GM12878 (cell line): ENCODE measurements at regions not wholly inside any gene's neighbourhood (a gene's known extent, or its start where the extent isn't known, plus 50 kb on each side); places are given as distances from the start of the nearest gene placed in this dataset.

Experiments used
- ATAC-seq: fragments of 200-7000 bp; cut with Tn5 transposase; 3 replicates; pipeline ENCODE4 v1.9.1; 2020; ENCODE audit warnings: mild to moderate bottlenecking, moderate library complexity
- BruUV-seq: library from RNA; stranded (reverse); fragments of 400-500 nt; replicated peaks from 2 replicates; lab custom pipeline; 2021; lab: Mats Ljungman, UMichigan
- CTCF ChIA-PET: fragments of 300-600 bp; sonication (Branson Sonifier 250); formaldehyde crosslinking; extraction: SDS; loops from one replicate; lab custom pipeline; 2021; ENCODE audit warnings: inconsistent platforms; lab: Yijun Ruan, JAX
- POLR2A ChIA-PET: fragments of 350-600 bp; formaldehyde crosslinking; extraction: SDS; loops from one replicate; lab custom pipeline; 2021; ENCODE audit warnings: inconsistent platforms; lab: Charles Lee
- RAD21 ChIA-PET: fragments of 300-600 bp; sonication (Branson Sonifier 250); formaldehyde crosslinking; loops from one replicate; lab custom pipeline; 2023; ENCODE audit warnings: antibody characterized with exemption; ENCODE audit not compliant: unreplicated experiment; lab: Charles Lee
- SMC1A ChIA-PET: fragments of 300-600 bp; sonication (Branson Sonifier 250); formaldehyde crosslinking; loops from one replicate; lab custom pipeline; 2023; ENCODE audit not compliant: unreplicated experiment, uncharacterized antibody; lab: Charles Lee
- DNase-seq: peaks from one replicate; pipeline ENCODE4 v3.0.0-alpha.2; 2011; ENCODE audit warnings: low read depth, low spot score
- FAIRE-seq: peaks from 3 replicates; lab custom pipeline; 2011; peaks lifted over from hg19 to GRCh38; lab: Jason Lieb, UNC
- H2AFZ ChIP-seq: 2 replicates; pipeline ENCODE4 v1.6.0; 2011; ENCODE audit warnings: low read depth, low read length, control low read depth; ENCODE audit not compliant: control insufficient read depth
- H3K27ac ChIP-seq: 2 replicates; pipeline ENCODE4 v1.5.1; 2011; ENCODE audit warnings: control low read depth; ENCODE audit not compliant: control insufficient read depth, insufficient read depth
- H3K27me3 ChIP-seq, 2 experiments: replicated peaks in 1 of 2; 2 replicates each; pipeline versions ENCODE4 v1.6.0 to v1.6.1; 2011; ENCODE audit warnings: low read length in 1 of 2; ENCODE audit not compliant: control insufficient read depth in 2 of 2, insufficient read depth in 2 of 2
- H3K36me3 ChIP-seq, 2 experiments: 2 replicates each; pipeline ENCODE4 v1.5.1; 2011; ENCODE audit warnings: low read length in 1 of 2; ENCODE audit not compliant: control insufficient read depth in 2 of 2, insufficient read depth in 2 of 2
- H3K4me1 ChIP-seq: 2 replicates; pipeline ENCODE4 v1.6.1; 2011; ENCODE audit warnings: mild to moderate bottlenecking, low read length, moderate library complexity, mixed read lengths; ENCODE audit not compliant: control insufficient read depth, insufficient read depth
- H3K4me2 ChIP-seq: 2 replicates; pipeline ENCODE4 v1.6.0; 2011; ENCODE audit warnings: control low read depth; ENCODE audit not compliant: control insufficient read depth, insufficient read depth
- H3K4me3 ChIP-seq: fragments of 200-600 bp; sonication (generic); 2 replicates; pipeline ENCODE4 v1.5.1; 2016
- H3K79me2 ChIP-seq: 2 replicates; pipeline ENCODE4 v1.6.0; 2011; ENCODE audit warnings: low read length; ENCODE audit not compliant: control insufficient read depth, insufficient read depth
- H3K9ac ChIP-seq: 2 replicates; pipeline ENCODE4 v1.8.0; 2011; ENCODE audit warnings: low read length, control low read depth, mixed read lengths; ENCODE audit not compliant: control insufficient read depth, insufficient read depth
- H3K9me3 ChIP-seq: replicated peaks from 3 replicates; pipeline ENCODE4 v1.5.1; 2011; ENCODE audit warnings: mild to moderate bottlenecking, low read length; ENCODE audit not compliant: control insufficient read depth, insufficient read depth
- H4K20me1 ChIP-seq: 2 replicates; pipeline ENCODE4 v1.6.0; 2011; ENCODE audit not compliant: control insufficient read depth, insufficient read depth
- BRCA1 ChIP-seq: IDR thresholded peaks from 2 replicates; pipeline ENCODE4 v1.6.1; 2011; ENCODE audit warnings: low read depth, low read length, improper control_type of control experiment
- CEBPB ChIP-seq, 2 experiments: fragments of 150-350 bp in 1 of 2; IDR thresholded peaks; 2 replicates each; pipeline ENCODE4 v1.6.1; 2012 to 2014; ENCODE audit warnings: low read depth in 2 of 2, low read length in 2 of 2, borderline replicate concordance in 1 of 2, inconsistent platforms in 1 of 2
- E2F4 ChIP-seq: IDR thresholded peaks from 2 replicates; pipeline ENCODE4 v1.6.1; 2012; ENCODE audit warnings: low read depth, low read length, improper control_type of control experiment
- IRF4 ChIP-seq: IDR thresholded peaks from 2 replicates; pipeline ENCODE4 v1.6.1; 2011; ENCODE audit warnings: low read depth, low read length
- MEF2B ChIP-seq: fragments of 450-650 bp; IDR thresholded peaks from 2 replicates; pipeline ENCODE4 v1.6.1; 2018; ENCODE audit warnings: mild to moderate bottlenecking, moderate library complexity; ENCODE audit not compliant: partially characterized antibody, poor library complexity, severe bottlenecking
- NR2C2 ChIP-seq: IDR thresholded peaks from 2 replicates; pipeline ENCODE4 v1.6.1; 2011; ENCODE audit warnings: borderline replicate concordance, low read depth; ENCODE audit not compliant: control insufficient read depth, insufficient read length
- NRF1 ChIP-seq: conservative IDR thresholded peaks from 2 replicates; pipeline ENCODE4 v1.6.1; 2011; ENCODE audit warnings: mild to moderate bottlenecking, low read depth, low read length, improper control_type of control experiment
- RCOR1 ChIP-seq: conservative IDR thresholded peaks from 2 replicates; pipeline ENCODE4 v1.6.1; 2012; ENCODE audit warnings: low read depth, low read length, improper control_type of control experiment
- SIN3A ChIP-seq: IDR thresholded peaks from 2 replicates; pipeline ENCODE4 v1.6.1; 2012; ENCODE audit warnings: low read depth, low read length, improper control_type of control experiment
- SMARCA5 ChIP-seq: fragments of 450-650 bp; IDR thresholded peaks from 2 replicates; pipeline ENCODE4 v1.6.1; 2017; ENCODE audit warnings: mild to moderate bottlenecking
- SUZ12 ChIP-seq: fragments of 200-600 bp; sonication (generic); IDR thresholded peaks from one replicate; pipeline ENCODE4 v1.6.1; 2018; ENCODE audit warnings: antibody characterized with exemption, mild to moderate bottlenecking; ENCODE audit not compliant: unreplicated experiment
- ZNF274 ChIP-seq: IDR thresholded peaks from one replicate; pipeline ENCODE4 v1.8.0; 2011; ENCODE audit not compliant: insufficient read length, insufficient read depth
- ZNF687 ChIP-seq: fragments of 450-650 bp; IDR thresholded peaks from 2 replicates; pipeline ENCODE4 v1.6.1; 2017; ENCODE audit warnings: mild to moderate bottlenecking, moderate library complexity
- WGBS: methylation state at CpG from one replicate; pipeline ENCODE4 v1.1.6; 2016; ENCODE audit warnings: low lambda C conversion rate; ENCODE audit not compliant: insufficient replicate concordance, insufficient coverage; ENCODE audit errors: missing lambda C conversion rate; 5-methylcytosine and 5-hydroxymethylcytosine counted together
- in situ Hi-C: fragments of 300-500 bp; cut with MboI; formaldehyde crosslinking; loops from 9 replicates; pipeline ENCODE4 v1.14.3; 2018; ENCODE audit warnings: mixed read lengths
- intact Hi-C: fragments of 100-400 bp; cut with micrococcal nuclease; formaldehyde crosslinking; loops from one replicate; pipeline ENCODE4 v1.14.2; 2022; ENCODE audit not compliant: unreplicated experiment
- TF ChIP-seq, protein P1 (sequence below): fragments of 450-650 bp; IDR thresholded peaks from 2 replicates; pipeline ENCODE4 v1.6.1; 2018; ENCODE audit warnings: borderline replicate concordance, mild to moderate bottlenecking; ENCODE audit not compliant: partially characterized antibody

DNA sequence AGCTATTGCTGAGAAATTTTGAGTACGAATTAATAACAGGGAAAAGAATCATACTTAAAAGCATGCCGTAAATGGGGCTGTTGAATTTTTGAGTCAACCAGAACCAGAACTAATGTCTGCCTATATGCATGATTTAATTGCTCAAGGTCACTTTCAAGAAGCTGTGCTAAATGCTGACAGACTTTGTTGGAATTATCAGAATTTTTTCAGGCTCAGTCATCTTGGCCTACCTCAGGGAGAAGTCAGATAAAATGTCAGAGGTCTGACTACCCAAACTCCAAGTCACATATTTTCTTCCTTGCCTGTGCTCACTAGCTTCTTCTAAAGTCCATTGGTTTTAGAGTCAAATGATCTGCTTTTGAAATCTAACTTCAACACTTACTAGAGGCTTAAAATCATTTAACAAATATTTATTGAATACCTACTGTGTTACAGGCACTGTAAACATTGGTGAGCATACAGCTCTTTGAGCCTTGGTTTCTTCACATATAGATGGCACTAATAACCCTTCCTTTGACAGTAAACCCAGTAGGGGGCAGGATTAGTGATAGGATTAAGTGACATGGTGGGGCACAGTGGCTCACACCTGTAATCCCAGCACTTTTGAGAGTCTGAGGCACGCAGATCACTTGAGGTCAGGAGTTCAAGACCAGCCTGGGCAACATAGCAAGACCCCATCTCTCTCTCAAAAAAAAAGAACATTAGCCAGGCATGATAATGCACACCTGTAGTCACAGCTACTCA lies 121.2 kb upstream of the SLC44A3 start (continued):
- TF ChIP-seq NRF1 (no peak), MEF2B (no peak), SIN3A (no peak), ZNF274 (no peak), RCOR1 (no peak), NR2C2 (no peak)

DNA sequence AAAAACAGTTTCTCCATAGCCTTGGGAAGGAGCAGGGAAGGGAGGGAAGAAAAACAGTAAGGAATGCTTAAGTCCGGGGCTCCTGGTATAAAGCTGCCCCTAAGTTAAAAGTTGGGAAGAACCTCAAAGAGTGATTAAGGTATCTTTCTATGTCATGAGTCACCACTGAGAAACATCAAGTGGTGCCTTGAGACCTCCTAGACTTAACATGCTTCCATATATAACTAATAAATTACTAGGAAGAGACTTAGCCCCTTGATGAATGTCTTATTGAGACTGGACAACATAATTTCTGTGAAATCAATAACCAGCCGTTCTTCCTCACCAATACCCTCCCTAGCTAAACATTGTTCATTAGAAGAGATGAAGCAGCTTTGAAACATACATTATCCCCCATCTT lies 121.8 kb upstream of the SLC44A3 start:
- no peak overlapping the region for H2AFZ ChIP-seq
- H3K27ac ChIP-seq = no peak overlapping the region
- FAIRE-seq (no peak), ATAC-seq (no peak)
- WGBS = 0% methylated on average over 2 of the region's 2 CpGs
- in situ Hi-C loops = no loop called here
- no peaks in the 10 kb centered on the region for H3K79me2 ChIP-seq
- H3K36me3 ChIP-seq = no peaks in the 10 kb centered on the region
- ChIA-PET POLR2A (no interaction called here), CTCF (interaction anchor here (1.1 to 1.4 kb wide), 2 partner anchors 106 to 182 kb away, joined by 3 to 5 read pairs; no protein-coding TSS in a partner anchor)
- no peaks in the 10 kb centered on the region for H3K4me1 ChIP-seq
- H3K27me3 ChIP-seq = no peaks in the 10 kb centered on the region
- no peaks in the 10 kb centered on the region for H3K9me3 ChIP-seq
- no TSS peak for BruUV-seq
- H3K4me2 ChIP-seq = no peak overlapping the region
- H3K9ac ChIP-seq = no peak overlapping the region
- no peak for TF ChIP-seq ZNF687
- TF ChIP-seq SMARCA5 = no peak
- TF ChIP-seq IRF4 = no peak
- TF ChIP-seq BRCA1 = no peak
- TF ChIP-seq CEBPB (IDR thresholded peaks at IDR 0.05; ENCODE audit: borderline replicate concordance in 1 of 2, low read depth in 2 of 2, low read length in 2 of 2) = no peak
- no peak for TF ChIP-seq E2F4
- no peak for TF ChIP-seq SUZ12
- TF ChIP-seq, protein P1, sequence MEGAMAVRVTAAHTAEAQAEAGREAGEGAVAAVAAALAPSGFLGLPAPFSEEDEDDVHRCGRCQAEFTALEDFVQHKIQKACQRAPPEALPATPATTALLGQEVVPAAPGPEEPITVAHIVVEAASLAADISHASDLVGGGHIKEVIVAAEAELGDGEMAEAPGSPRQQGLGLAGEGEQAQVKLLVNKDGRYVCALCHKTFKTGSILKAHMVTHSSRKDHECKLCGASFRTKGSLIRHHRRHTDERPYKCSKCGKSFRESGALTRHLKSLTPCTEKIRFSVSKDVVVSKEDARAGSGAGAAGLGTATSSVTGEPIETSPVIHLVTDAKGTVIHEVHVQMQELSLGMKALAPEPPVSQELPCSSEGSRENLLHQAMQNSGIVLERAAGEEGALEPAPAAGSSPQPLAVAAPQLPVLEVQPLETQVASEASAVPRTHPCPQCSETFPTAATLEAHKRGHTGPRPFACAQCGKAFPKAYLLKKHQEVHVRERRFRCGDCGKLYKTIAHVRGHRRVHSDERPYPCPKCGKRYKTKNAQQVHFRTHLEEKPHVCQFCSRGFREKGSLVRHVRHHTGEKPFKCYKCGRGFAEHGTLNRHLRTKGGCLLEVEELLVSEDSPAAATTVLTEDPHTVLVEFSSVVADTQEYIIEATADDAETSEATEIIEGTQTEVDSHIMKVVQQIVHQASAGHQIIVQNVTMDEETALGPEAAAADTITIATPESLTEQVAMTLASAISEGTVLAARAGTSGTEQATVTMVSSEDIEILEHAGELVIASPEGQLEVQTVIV = no peak
- TF ChIP-seq, all 136 proteins: peak for 0
- Histone ChIP-seq H4K20me1 (no peaks in the 10 kb centered on the region), H3K4me3 (no peak overlapping the region)
- SMC1A ChIA-PET = interaction anchor here (1.0 to 1.7 kb wide), 2 partner anchors 18 to 108 kb away, joined by 3 to 5 read pairs; no protein-coding TSS in a partner anchor
- DNase-seq = no peak
- RAD21 ChIA-PET = interaction anchor here (1.6 kb wide), 1 partner anchor 107 kb away, joined by 4 read pairs; no protein-coding TSS in a partner anchor
- intact Hi-C loops = no loop called here
